B cell (primary cell): ENCODE measurements at regions not wholly inside any gene's neighbourhood (a gene's known extent, or its start where the extent isn't known, plus 50 kb on each side); places are given as distances from the start of the nearest gene placed in this dataset.

ENCODE experiments used
- ATAC-seq: fragments of 200-7000 bp; cut with Tn5 transposase; one replicate; pipeline ENCODE4 v1.10.0; 2021; ENCODE audit warnings: low read depth, mild to moderate bottlenecking, moderate number of reproducible peaks, moderate library complexity
- CTCF ChIA-PET: fragments of 350-600 bp; sonication (Branson Sonifier 250); formaldehyde crosslinking; loops from one replicate; lab custom pipeline; 2021; ENCODE audit warnings: antibody characterized with exemption, inconsistent platforms; lab: Charles Lee
- POLR2A ChIA-PET: fragments of 350-600 bp; sonication (Branson Sonifier 250); formaldehyde crosslinking; loops from one replicate; lab custom pipeline; 2021; ENCODE audit warnings: antibody characterized with exemption; lab: Charles Lee
- DNase-seq: peaks from one replicate; pipeline ENCODE4 v3.0.0; 2013
- H2AFZ ChIP-seq: 2 replicates; pipeline ENCODE4 v1.6.1; 2012; ENCODE audit warnings: mild to moderate bottlenecking, low read depth, low read length; ENCODE audit not compliant: insufficient read depth, poor library complexity, severe bottlenecking
- H3K27ac ChIP-seq, 2 donors: 1 replicate in 1 of 2; 2 replicates in 1 of 2; pipeline ENCODE4 v1.5.1; 2012 to 2013; ENCODE audit warnings: low read length in 2 of 2, mild to moderate bottlenecking in 2 of 2, moderate library complexity in 1 of 2
- H3K27me3 ChIP-seq, 4 experiments: fragments of 200-600 bp in 1 of 4; sonication (generic) in 1 of 4; replicated peaks in 1 of 4; 1 replicate in 2 of 4; 2 replicates in 2 of 4; pipeline versions ENCODE4 v1.6.1 to v1.7.0; 2013 to 2016; ENCODE audit warnings: low read length in 3 of 4, mild to moderate bottlenecking in 2 of 4, mixed read lengths in 1 of 4, moderate library complexity in 1 of 4; ENCODE audit not compliant: insufficient read depth in 4 of 4, control insufficient read depth in 3 of 4; ENCODE audit errors: control extremely low read depth in 1 of 4
- H3K36me3 ChIP-seq, 2 experiments: replicated peaks in 1 of 2; 1 replicate in 1 of 2; 2 replicates in 1 of 2; pipeline versions ENCODE4 v1.6.1 to v1.7.1; 2013; ENCODE audit warnings: low read length in 1 of 2; ENCODE audit not compliant: insufficient read depth in 2 of 2, control insufficient read depth in 1 of 2; ENCODE audit errors: control extremely low read depth in 1 of 2, extremely low read depth in 1 of 2
- H3K4me1 ChIP-seq, 2 donors: fragments of 200-600 bp in 1 of 2; sonication (generic) in 1 of 2; 1 replicate in 1 of 2; 2 replicates in 1 of 2; pipeline versions ENCODE4 v1.5.1 to v1.6.1; 2013 to 2017; ENCODE audit warnings: low read length in 2 of 2; ENCODE audit not compliant: control insufficient read depth in 2 of 2, insufficient read depth in 2 of 2
- H3K4me2 ChIP-seq: replicated peaks from 2 replicates; pipeline ENCODE3; 2012; ENCODE audit warnings: mild to moderate bottlenecking, low read depth, low read length; ENCODE audit not compliant: poor library complexity, severe bottlenecking
- H3K4me3 ChIP-seq, 5 experiments: fragments of 200-600 bp in 1 of 5; sonication (generic) in 1 of 5; 1 replicate in 3 of 5; 2 replicates in 2 of 5; pipeline versions ENCODE4 v1.5.1 to v1.7.0; 2011 to 2016; ENCODE audit warnings: low read length in 4 of 5, mild to moderate bottlenecking in 4 of 5, low read depth in 2 of 5, control low read depth in 1 of 5, moderate library complexity in 1 of 5; ENCODE audit not compliant: insufficient read depth in 1 of 5; ENCODE audit errors: control extremely low read depth in 1 of 5, extremely low read depth in 1 of 5
- H3K79me2 ChIP-seq: fragments of 200-600 bp; sonication (generic); one replicate; pipeline ENCODE4 v1.6.0; 2016; ENCODE audit warnings: low read length; ENCODE audit not compliant: control insufficient read depth, insufficient read depth
- H3K9ac ChIP-seq: fragments of 200-600 bp; sonication (generic); 2 replicates; pipeline ENCODE4 v1.6.1; 2017; ENCODE audit warnings: mild to moderate bottlenecking, low read length, moderate library complexity
- H3K9me3 ChIP-seq, 3 donors: one replicate each; pipeline versions ENCODE4 v1.6.1 to v1.7.1; 2013; ENCODE audit warnings: low read length in 2 of 3; ENCODE audit not compliant: control insufficient read depth in 2 of 3, insufficient read depth in 1 of 3; ENCODE audit errors: control extremely low read depth in 1 of 3
- H4K20me1 ChIP-seq: 2 replicates; pipeline ENCODE4 v1.6.0; 2012; ENCODE audit warnings: mild to moderate bottlenecking, low read length; ENCODE audit not compliant: insufficient read depth, control insufficient read depth, poor library complexity, severe bottlenecking
- H3K27ac Mint-ChIP-seq: one replicate; pipeline ENCODE4 v1.8.0; 2021; ENCODE audit warnings: mixed read lengths
- H3K27me3 Mint-ChIP-seq: one replicate; pipeline ENCODE4 v1.8.0; 2021; ENCODE audit warnings: mixed read lengths
- H3K4me1 Mint-ChIP-seq: one replicate; pipeline ENCODE4 v1.8.0; 2021; ENCODE audit warnings: mixed read lengths
- H3K4me3 Mint-ChIP-seq: one replicate; pipeline ENCODE4 v1.8.0; 2021; ENCODE audit warnings: mixed read lengths
- H3K9me3 Mint-ChIP-seq: one replicate; pipeline ENCODE4 v1.8.0; 2022; ENCODE audit warnings: mixed read lengths; ENCODE audit not compliant: insufficient read depth
- EZH2 ChIP-seq: IDR thresholded peaks from 2 replicates; pipeline ENCODE4 v1.6.1; 2012; ENCODE audit warnings: borderline replicate concordance, low read depth, mild to moderate bottlenecking, moderate library complexity, low read length; ENCODE audit not compliant: insufficient read depth, poor library complexity, severe bottlenecking
- WGBS: methylation state at CpG from one replicate; pipeline ENCODE4 v1.1.5; 2013; ENCODE audit warnings: missing lambda C conversion rate; ENCODE audit not compliant: insufficient coverage; 5-methylcytosine and 5-hydroxymethylcytosine counted together
- intact Hi-C: fragments of 100-400 bp; cut with micrococcal nuclease; formaldehyde crosslinking; loops from one replicate; pipeline ENCODE4 v1.10.0; 2022
- TF ChIP-seq, protein P1 (sequence below): fragments of 200-600 bp; IDR thresholded peaks from one replicate; pipeline ENCODE4 v1.8.0; 2022; ENCODE audit warnings: antibody characterized with exemption, mild to moderate bottlenecking

DNA sequence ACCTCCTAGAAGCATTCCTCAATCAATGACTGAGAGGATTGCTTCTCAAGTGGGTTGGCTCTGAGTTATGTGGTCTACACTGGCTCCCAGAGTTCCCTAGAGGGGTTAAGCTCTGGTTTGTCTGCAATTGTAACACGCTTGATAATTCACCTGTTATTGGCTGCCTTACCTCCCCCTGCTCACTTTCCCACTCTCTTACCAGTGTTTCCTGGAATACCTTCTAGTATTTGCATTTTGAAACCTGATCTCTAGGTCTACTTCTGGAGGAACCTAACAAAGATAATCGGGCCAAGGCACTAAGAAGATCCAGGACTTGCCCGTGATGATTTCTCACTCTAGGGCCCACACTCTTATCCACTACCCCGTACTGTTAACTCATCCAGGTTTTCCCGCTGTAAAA, 110.1 kb upstream of the MAP3K1 start:
- Histone ChIP-seq H3K4me3 (no peak overlapping the region), H3K27ac (no peak overlapping the region), H2AFZ (no peak overlapping the region), H4K20me1 (no peaks in the 10 kb centered on the region), H3K4me1 (peaks cover 39 to 45% of the 10 kb centered on the region in 2 donors), H3K9ac (no peak overlapping the region), H3K4me2 (no peak overlapping the region), H3K9me3 (peaks cover 0 to 3% (median 0%) of the 10 kb centered on the region in 3 donors), H3K79me2 (no peaks in the 10 kb centered on the region), H3K36me3 (no peaks in the 10 kb centered on the region), H3K27me3 (no peaks in the 10 kb centered on the region)
- H3K4me3 Mint-ChIP-seq, result no peak overlapping the region
- peaks cover 46% of the 10 kb centered on the region for H3K4me1 Mint-ChIP-seq
- H3K27ac Mint-ChIP-seq, result no peak overlapping the region
- 73% methylated on average over 4 of the region's 5 CpGs for WGBS
- intact Hi-C loops, result loop anchor here (2.0 kb wide), 1 partner anchor 18 kb away; no protein-coding TSS in a partner anchor
- ATAC-seq (no peak), DNase-seq (no peak)
- CTCF ChIA-PET, result no interaction called here
- TF ChIP-seq, protein P1, sequence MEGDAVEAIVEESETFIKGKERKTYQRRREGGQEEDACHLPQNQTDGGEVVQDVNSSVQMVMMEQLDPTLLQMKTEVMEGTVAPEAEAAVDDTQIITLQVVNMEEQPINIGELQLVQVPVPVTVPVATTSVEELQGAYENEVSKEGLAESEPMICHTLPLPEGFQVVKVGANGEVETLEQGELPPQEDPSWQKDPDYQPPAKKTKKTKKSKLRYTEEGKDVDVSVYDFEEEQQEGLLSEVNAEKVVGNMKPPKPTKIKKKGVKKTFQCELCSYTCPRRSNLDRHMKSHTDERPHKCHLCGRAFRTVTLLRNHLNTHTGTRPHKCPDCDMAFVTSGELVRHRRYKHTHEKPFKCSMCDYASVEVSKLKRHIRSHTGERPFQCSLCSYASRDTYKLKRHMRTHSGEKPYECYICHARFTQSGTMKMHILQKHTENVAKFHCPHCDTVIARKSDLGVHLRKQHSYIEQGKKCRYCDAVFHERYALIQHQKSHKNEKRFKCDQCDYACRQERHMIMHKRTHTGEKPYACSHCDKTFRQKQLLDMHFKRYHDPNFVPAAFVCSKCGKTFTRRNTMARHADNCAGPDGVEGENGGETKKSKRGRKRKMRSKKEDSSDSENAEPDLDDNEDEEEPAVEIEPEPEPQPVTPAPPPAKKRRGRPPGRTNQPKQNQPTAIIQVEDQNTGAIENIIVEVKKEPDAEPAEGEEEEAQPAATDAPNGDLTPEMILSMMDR, result no peak
- no peak for TF ChIP-seq EZH2
- H3K9me3 Mint-ChIP-seq, result no peaks in the 10 kb centered on the region
- H3K27me3 Mint-ChIP-seq, result no peaks in the 10 kb centered on the region
- POLR2A ChIA-PET, result no interaction called here

DNA sequence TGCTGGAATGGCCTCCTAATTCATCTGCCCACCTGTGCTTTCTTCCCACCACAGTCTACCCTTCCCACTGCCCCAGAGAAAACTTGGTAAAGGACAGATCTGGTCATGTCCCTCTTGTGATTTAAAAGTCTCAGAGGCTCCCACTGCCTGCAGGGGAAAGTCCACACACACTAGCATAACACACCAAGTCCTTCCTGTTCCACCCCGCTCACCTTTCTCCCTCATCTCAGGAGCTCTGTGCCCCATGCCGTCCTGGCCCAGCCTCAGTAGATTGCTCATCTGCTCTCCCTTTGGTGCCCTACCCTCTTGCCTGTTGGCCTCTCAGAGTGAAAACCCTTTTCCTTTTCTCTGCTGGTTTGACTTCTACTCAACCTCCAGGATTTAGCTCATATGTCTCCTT, 111.4 kb upstream of the MAP3K1 start:
- intact Hi-C loops, result loop anchor here (2.0 to 5.0 kb wide), 2 partner anchors 17 to 33 kb away; no protein-coding TSS in a partner anchor
- POLR2A ChIA-PET, result no interaction called here

More for the DNA sequence above, 111.4 kb upstream of the MAP3K1 start:
- Mint-ChIP-seq H3K27ac (peak overlapping the region; percentile 21), H3K27me3 (no peaks in the 10 kb centered on the region), H3K9me3 (no peaks in the 10 kb centered on the region), H3K4me1 (peaks cover 51% of the 10 kb centered on the region), H3K4me3 (no peak overlapping the region)
- ATAC-seq, result no peak
- peaks cover 0 to 3% (median 0%) of the 10 kb centered on the region in 3 donors for H3K9me3 ChIP-seq
- H3K79me2 ChIP-seq, result no peaks in the 10 kb centered on the region
- H3K36me3 ChIP-seq, result no peaks in the 10 kb centered on the region
- WGBS, result 82% methylated on average over 2 of the region's 2 CpGs
- H4K20me1 ChIP-seq, result no peaks in the 10 kb centered on the region
- H3K9ac ChIP-seq, result no peak overlapping the region
- DNase-seq, result no peak
- H3K4me1 ChIP-seq, result peaks cover 39 to 47% of the 10 kb centered on the region in 2 donors
- no peak overlapping the region for H3K27ac ChIP-seq
- CTCF ChIA-PET, result interaction anchor here (1.1 to 1.3 kb wide), 2 partner anchors 31 to 34 kb away, joined by 3 to 4 read pairs; no protein-coding TSS in a partner anchor
- H3K4me2 ChIP-seq, result no peak overlapping the region
- H3K27me3 ChIP-seq, result no peaks in the 10 kb centered on the region
- no peak overlapping the region for H3K4me3 ChIP-seq
- TF ChIP-seq EZH2, result no peak
- TF ChIP-seq, protein P1, result no peak
- H2AFZ ChIP-seq, result peak overlapping the region; percentile 62
